ENCODE measurements at regions not wholly inside any gene's neighbourhood (a gene's known extent, or its start where the extent isn't known, plus 50 kb on each side); places are given as distances from the start of the nearest gene placed in this dataset.

DNA sequence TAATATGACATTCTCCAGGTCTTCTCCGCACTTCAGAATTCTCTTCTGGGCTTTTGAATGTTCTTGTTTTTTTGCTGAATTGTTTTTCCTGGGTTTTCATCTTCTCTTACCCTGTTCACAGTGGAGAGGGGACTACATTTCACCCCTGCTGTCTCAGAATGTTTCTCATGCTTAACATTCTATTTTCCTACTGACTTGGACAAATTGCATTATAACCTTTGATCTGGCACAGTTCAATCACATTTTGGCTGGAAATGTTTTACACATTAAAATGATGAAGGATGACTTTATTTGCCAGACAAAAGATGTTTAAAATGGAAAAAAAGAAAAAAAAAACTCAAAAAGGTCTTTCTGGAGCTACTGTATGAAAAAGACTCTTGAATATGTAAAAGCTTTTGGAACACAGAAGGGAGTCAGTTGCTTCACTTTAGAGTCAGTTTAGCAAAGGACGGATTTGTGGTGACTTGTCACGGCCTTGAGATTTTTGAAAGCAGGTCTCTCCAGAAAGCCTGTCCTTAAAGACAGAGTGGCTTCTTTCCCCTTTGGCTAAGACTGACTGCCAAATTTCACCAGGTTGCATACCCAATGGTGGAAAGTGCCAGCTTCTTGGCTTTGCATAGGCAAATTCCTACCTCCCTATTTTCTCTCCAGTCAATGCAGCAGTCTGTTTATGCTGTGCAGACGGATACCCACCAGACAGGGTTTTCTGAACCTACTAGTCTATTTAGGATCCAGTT lies 401.0 kb upstream of the TBL1XR1 start:
- Histone ChIP-seq H2AFZ (ENCODE audit: low read length) (no peak overlapping the region), H3K79me2 (ENCODE audit: insufficient read depth, low read length) (no peaks in the 10 kb centered on the region), H3K27me3 (ENCODE audit: insufficient read depth, low read length) (no peaks in the 10 kb centered on the region), H3K4me1 (ENCODE audit: insufficient read depth, low read length) (peaks cover 33% of the 10 kb centered on the region), H3K4me2 (ENCODE audit: insufficient read depth, low read length) (peak overlapping the region; percentile 28), H4K20me1 (ENCODE audit: insufficient read depth, low read length) (no peaks in the 10 kb centered on the region), H3K27ac (ENCODE audit: low read depth, low read length) (peak overlapping the region; percentile 76), H3K4me3 (ENCODE audit: insufficient read depth, low read length) (no peak overlapping the region), H3K36me3 (ENCODE audit: insufficient read depth, low read length) (no peaks in the 10 kb centered on the region), H3K9me3 (ENCODE audit: low read depth, low read length) (no peaks in the 10 kb centered on the region)
- no peak for DNase-seq (ENCODE audit: insufficient read length, low spot score, missing footprints)
- TF ChIP-seq, protein P1, sequence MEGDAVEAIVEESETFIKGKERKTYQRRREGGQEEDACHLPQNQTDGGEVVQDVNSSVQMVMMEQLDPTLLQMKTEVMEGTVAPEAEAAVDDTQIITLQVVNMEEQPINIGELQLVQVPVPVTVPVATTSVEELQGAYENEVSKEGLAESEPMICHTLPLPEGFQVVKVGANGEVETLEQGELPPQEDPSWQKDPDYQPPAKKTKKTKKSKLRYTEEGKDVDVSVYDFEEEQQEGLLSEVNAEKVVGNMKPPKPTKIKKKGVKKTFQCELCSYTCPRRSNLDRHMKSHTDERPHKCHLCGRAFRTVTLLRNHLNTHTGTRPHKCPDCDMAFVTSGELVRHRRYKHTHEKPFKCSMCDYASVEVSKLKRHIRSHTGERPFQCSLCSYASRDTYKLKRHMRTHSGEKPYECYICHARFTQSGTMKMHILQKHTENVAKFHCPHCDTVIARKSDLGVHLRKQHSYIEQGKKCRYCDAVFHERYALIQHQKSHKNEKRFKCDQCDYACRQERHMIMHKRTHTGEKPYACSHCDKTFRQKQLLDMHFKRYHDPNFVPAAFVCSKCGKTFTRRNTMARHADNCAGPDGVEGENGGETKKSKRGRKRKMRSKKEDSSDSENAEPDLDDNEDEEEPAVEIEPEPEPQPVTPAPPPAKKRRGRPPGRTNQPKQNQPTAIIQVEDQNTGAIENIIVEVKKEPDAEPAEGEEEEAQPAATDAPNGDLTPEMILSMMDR (IDR thresholded peaks at IDR 0.05; ENCODE audit: extremely low read depth, low read depth, low read length) = no peak

GRCh38 chr3:177599326-177599725 lies 402.0 kb upstream of the TBL1XR1 start:
- no peaks in the 10 kb centered on the region for H4K20me1 ChIP-seq (ENCODE audit: insufficient read depth, low read length)
- TF ChIP-seq, protein P1 (IDR thresholded peaks at IDR 0.05; ENCODE audit: extremely low read depth, low read depth, low read length) = no peak
- H3K27me3 ChIP-seq (ENCODE audit: insufficient read depth, low read length) = no peaks in the 10 kb centered on the region
- H3K27ac ChIP-seq (ENCODE audit: low read depth, low read length) = no peak overlapping the region
- H3K79me2 ChIP-seq (ENCODE audit: insufficient read depth, low read length) = no peaks in the 10 kb centered on the region
- peaks cover 33% of the 10 kb centered on the region for H3K4me1 ChIP-seq (ENCODE audit: insufficient read depth, low read length)
- H3K36me3 ChIP-seq (ENCODE audit: insufficient read depth, low read length) = no peaks in the 10 kb centered on the region
- no peaks in the 10 kb centered on the region for H3K9me3 ChIP-seq (ENCODE audit: low read depth, low read length)
- no peak for DNase-seq (ENCODE audit: insufficient read length, low spot score, missing footprints)
- no peak overlapping the region for H3K4me2 ChIP-seq (ENCODE audit: insufficient read depth, low read length)
- H2AFZ ChIP-seq (ENCODE audit: low read length) = no peak overlapping the region
- no peak overlapping the region for H3K4me3 ChIP-seq (ENCODE audit: insufficient read depth, low read length)

DNA sequence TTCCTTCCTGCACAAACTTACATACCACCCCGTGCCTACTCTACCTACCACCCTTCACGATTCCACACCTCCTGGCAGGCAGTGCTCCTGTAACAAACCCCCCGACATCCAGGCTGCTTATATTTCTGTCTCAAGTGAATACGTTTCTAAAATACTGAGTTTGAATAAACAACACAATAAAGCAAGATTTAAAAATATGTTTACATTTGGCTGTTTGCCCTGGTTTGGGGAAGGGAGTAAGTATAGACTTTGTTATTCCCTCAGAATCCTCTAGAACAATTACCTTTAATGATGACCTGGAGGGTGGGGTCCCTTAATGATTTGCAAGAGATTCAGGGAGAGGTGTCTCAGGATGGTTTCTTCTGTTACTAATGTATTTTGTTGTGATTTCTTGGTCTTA lies 402.6 kb upstream of the TBL1XR1 start:
- no peaks in the 10 kb centered on the region for H3K27me3 ChIP-seq (ENCODE audit: insufficient read depth, low read length)
- H3K4me3 ChIP-seq (ENCODE audit: insufficient read depth, low read length) = no peak overlapping the region
- no peak overlapping the region for H2AFZ ChIP-seq (ENCODE audit: low read length)
- H3K4me1 ChIP-seq (ENCODE audit: insufficient read depth, low read length) = peaks cover 33% of the 10 kb centered on the region
- H3K36me3 ChIP-seq (ENCODE audit: insufficient read depth, low read length) = no peaks in the 10 kb centered on the region
- H3K27ac ChIP-seq (ENCODE audit: low read depth, low read length) = no peak overlapping the region
- H3K4me2 ChIP-seq (ENCODE audit: insufficient read depth, low read length) = no peak overlapping the region
- no peaks in the 10 kb centered on the region for H3K9me3 ChIP-seq (ENCODE audit: low read depth, low read length)
- H3K79me2 ChIP-seq (ENCODE audit: insufficient read depth, low read length) = no peaks in the 10 kb centered on the region
- TF ChIP-seq, protein P1 (IDR thresholded peaks at IDR 0.05; ENCODE audit: extremely low read depth, low read depth, low read length) = no peak
- H4K20me1 ChIP-seq (ENCODE audit: insufficient read depth, low read length) = no peaks in the 10 kb centered on the region
- DNase-seq (ENCODE audit: insufficient read length, low spot score, missing footprints) = no peak

DNA sequence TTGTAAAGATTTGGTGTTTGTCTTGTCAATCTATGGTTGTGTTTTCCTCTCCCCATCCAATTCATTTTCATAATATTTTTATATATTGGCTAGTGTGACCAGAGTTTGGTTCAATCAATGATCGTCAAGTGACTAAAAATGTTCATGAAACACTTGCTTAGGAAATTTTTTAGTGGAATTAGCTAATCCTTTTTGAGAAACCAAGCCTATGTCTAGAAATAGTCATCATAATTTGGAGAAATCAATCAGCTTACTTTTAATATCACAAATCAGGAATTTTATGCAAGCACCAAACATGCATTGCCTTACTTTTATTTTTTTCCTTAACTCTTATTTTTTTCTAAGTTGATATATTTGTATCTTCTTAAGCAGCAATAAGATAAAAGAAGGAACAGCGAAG lies 403.1 kb upstream of the TBL1XR1 start:
- no peak overlapping the region for H2AFZ ChIP-seq (ENCODE audit: low read length)
- H3K4me2 ChIP-seq (ENCODE audit: insufficient read depth, low read length) = no peak overlapping the region
- no peaks in the 10 kb centered on the region for H4K20me1 ChIP-seq (ENCODE audit: insufficient read depth, low read length)
- H3K4me1 ChIP-seq (ENCODE audit: insufficient read depth, low read length) = peaks cover 32% of the 10 kb centered on the region
- H3K4me3 ChIP-seq (ENCODE audit: insufficient read depth, low read length) = no peak overlapping the region
- no peak overlapping the region for H3K27ac ChIP-seq (ENCODE audit: low read depth, low read length)
- DNase-seq (ENCODE audit: insufficient read length, low spot score, missing footprints) = no peak
- H3K36me3 ChIP-seq (ENCODE audit: insufficient read depth, low read length) = no peaks in the 10 kb centered on the region
- H3K79me2 ChIP-seq (ENCODE audit: insufficient read depth, low read length) = no peaks in the 10 kb centered on the region
- no peaks in the 10 kb centered on the region for H3K27me3 ChIP-seq (ENCODE audit: insufficient read depth, low read length)
- TF ChIP-seq, protein P1 (IDR thresholded peaks at IDR 0.05; ENCODE audit: extremely low read depth, low read depth, low read length) = no peak
- no peaks in the 10 kb centered on the region for H3K9me3 ChIP-seq (ENCODE audit: low read depth, low read length)

Measured in osteoblast (primary cell).